ENCODE measurements at regions not wholly inside any gene's neighbourhood (a gene's known extent, or its start where the extent isn't known, plus 50 kb on each side); places are given as distances from the start of the nearest gene placed in this dataset.

DNA sequence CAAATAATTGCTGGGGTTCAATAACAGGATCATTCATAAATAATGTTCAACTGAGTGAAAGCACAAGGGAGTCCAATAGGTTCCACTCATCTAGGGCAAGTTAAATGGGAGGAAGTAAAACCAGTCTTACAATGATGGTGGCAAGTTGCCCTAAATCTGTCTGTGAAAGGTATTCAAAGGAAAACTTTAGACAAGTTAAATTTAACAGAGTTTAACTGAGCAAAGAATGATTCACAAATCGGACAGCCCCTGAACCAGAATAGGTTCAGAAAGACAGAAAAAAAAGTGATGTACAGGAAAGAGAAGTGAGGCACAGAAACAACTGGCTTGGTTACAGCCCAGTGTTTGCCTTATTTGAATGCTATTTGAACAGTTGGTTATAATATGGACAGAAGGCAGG lies 183.5 kb upstream of the ADGRL4 start (continued):
- TF ChIP-seq RBBP5 (IDR thresholded peaks at IDR 0.05; ENCODE audit: borderline replicate concordance, low read depth, low read length) = no peak

All from H1 (cell line).